ENCODE measurements at regions not wholly inside any gene's neighbourhood (a gene's known extent, or its start where the extent isn't known, plus 50 kb on each side); places are given as distances from the start of the nearest gene placed in this dataset.

GRCh38 chr7:17195576-17195975, 102.9 kb upstream of the AHR start:
- no peak for TF ChIP-seq CTCF (IDR thresholded peaks at IDR 0.05 in 8 of 11, conservative IDR thresholded peaks at IDR 0.05 in 3 of 11)
- no peak for TF ChIP-seq POLR2AphosphoS5 (IDR thresholded peaks at IDR 0.05)
- TF ChIP-seq POLR2A (IDR thresholded peaks at IDR 0.05), result no peak

All from spleen (tissue), 7 donors.